Heart left ventricle (tissue), 13 donors: ENCODE measurements at regions not wholly inside any gene's neighbourhood (a gene's known extent, or its start where the extent isn't known, plus 50 kb on each side); places are given as distances from the start of the nearest gene placed in this dataset.

Experiments
- POLR2A ChIP-seq, 2 donors: fragments of 450-650 bp; IDR thresholded peaks; one replicate each; pipeline ENCODE4 v1.6.1; 2017; ENCODE audit warnings: antibody characterized with exemption in 2 of 2, mild to moderate bottlenecking in 2 of 2, moderate library complexity in 2 of 2
- TF ChIP-seq, protein P1 (sequence below), 12 donors: fragments of 200-600 bp; sonication (generic) in 4 of 12; IDR thresholded peaks; one replicate each; pipeline versions ENCODE4 v1.5.0 to v1.8.0; 2018 to 2022; ENCODE audit warnings: antibody characterized with exemption in 12 of 12, mild to moderate bottlenecking in 5 of 12
- donor health status: ischemic (EF 13 %, LVEDD 7.1; RV severe dilation, severe dysfunction).
- donor health status: DM: no; HTN: yes; CAD: no.
- donor health status: DM: no; HTN: no; CAD: no.
- donor health status: ischemic (EF 25% LVEDD 6.9; RV normal size, moderate dysfunction).
- donor health status: ischemic (EF 25% LVEDD 5.7; RV mildly dilated, moderate dysfunction).
- donor health status: ischemic (EF 35%, LVEDD 5.7; RV mildly dilated, moderate dysfunction).
- donor health status: nonischemic (EF 11% LVEDD 7.7; RV severe dilation, severe dysfunction).
- donor health status: DM: yes; HTN: yes; CAD: no.
- donor health status: PGD.
- donor health status: ischemic (EF 29% LVEDD 5.4; RV normal size, mild dysfunction).
- donor health status: nonischemic (EF 23%, LVEDD 6.1; RV moderate dilation, normal function).

DNA sequence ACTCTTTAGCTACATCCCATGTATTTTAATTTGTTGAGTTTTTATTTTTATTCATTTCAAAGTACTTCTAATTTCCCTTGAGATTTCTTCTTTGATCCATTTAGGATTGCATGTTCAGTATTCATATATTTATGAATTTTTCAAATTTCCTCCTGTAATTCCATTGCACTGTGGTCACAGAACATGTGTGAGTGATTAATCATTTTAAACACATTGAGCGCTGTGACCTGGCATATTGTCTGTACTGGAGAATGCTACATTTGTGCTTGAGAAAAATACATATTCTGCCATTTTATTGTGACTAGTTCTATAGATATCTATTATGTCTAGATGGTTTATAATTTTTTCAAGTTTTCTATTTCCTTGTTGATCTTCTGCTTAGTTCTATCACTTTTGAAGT is 353.7 kb downstream of the RAD51AP2 start:
- TF ChIP-seq, protein P1, sequence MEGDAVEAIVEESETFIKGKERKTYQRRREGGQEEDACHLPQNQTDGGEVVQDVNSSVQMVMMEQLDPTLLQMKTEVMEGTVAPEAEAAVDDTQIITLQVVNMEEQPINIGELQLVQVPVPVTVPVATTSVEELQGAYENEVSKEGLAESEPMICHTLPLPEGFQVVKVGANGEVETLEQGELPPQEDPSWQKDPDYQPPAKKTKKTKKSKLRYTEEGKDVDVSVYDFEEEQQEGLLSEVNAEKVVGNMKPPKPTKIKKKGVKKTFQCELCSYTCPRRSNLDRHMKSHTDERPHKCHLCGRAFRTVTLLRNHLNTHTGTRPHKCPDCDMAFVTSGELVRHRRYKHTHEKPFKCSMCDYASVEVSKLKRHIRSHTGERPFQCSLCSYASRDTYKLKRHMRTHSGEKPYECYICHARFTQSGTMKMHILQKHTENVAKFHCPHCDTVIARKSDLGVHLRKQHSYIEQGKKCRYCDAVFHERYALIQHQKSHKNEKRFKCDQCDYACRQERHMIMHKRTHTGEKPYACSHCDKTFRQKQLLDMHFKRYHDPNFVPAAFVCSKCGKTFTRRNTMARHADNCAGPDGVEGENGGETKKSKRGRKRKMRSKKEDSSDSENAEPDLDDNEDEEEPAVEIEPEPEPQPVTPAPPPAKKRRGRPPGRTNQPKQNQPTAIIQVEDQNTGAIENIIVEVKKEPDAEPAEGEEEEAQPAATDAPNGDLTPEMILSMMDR (IDR thresholded peaks at IDR 0.05), result no peak
- no peak for TF ChIP-seq POLR2A (IDR thresholded peaks at IDR 0.05)
